NCI-H2196 (cell line): ENCODE measurements at regions not wholly inside any gene's neighbourhood (a gene's known extent, or its start where the extent isn't known, plus 50 kb on each side); places are given as distances from the start of the nearest gene placed in this dataset.
"Not testable (repeated sequence)": the region's sequence is repeated elsewhere in the genome, so short reads cannot be mapped to it uniquely, and the experiment has no call there.

Experiments
- DNase-seq: peaks from one replicate; lab custom pipeline; 2025; ENCODE audit not compliant: unreplicated experiment; lab: John Stamatoyannopoulos, UW

DNA sequence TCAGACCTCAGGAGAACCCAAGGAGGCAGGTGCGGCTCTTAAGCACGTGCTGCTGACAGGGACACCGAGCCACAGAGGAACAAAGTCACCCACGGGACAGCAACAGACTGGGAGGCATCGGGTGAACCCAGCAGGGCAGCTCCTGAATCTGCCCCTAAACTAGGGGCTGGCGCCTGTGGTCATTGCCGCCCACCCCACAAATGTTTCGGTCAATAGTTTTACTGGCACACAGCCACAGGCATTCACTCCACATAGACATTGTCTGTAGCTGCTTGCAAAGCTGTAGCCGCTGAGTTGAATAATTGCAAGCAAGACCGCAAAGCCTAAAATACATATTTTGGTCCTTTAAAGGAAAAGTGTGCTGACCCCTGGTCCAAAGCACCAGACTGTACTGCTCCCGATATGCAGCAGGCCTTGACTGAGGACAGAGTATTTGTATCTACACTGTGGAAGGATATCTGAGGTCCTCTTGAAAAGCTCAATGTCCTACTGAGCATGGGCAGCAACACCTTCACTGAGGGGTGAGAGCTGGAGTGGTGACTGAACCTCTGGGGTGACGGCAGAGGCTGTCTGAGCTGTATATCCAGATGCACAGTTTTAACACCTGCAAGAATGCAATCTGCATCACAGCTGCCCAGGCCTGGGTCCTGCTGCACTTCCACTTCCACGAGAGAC, 310.3 kb downstream of the THBS2 start:
- DNase-seq = no peak

DNA sequence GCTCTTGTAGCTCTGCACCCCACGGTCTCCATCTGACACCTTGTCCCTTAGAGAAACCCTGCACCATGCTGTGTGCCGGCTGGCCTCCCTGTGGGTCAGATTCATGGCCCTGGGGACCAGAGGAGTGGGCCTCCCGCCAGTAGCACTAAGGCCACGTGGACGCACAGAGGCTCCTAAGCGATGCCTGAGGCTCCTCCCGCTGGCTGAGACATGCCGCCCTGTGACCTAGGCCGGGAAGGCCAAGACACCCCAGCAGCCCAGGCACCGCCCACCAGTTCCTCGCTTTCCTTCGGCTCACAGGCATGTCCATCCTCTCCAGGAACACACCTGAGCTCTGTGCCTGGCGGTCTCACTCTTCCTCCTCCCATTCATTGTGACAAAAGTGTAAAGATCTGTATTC, 311.0 kb downstream of the THBS2 start:
- DNase-seq = no peak

DNA sequence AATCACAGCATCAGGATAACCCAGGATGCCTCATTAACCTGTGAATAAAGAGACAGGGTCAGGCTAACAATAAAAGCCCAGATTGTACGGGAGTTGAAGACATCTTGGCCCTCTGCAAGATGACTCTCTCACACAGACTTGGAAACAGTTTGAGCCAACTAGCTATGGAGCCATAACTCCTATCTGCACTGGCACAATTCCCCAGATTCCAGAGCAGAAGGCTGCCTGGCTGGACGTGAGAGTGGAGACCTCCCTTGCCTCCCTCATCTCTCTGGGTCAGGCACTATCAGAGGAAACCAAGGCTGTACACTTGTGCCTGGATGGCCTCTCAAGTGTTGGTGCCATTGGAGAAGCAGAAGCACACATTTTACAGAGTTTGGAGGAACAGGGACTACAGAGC, 312.6 kb downstream of the THBS2 start:
- DNase-seq = no peak

DNA sequence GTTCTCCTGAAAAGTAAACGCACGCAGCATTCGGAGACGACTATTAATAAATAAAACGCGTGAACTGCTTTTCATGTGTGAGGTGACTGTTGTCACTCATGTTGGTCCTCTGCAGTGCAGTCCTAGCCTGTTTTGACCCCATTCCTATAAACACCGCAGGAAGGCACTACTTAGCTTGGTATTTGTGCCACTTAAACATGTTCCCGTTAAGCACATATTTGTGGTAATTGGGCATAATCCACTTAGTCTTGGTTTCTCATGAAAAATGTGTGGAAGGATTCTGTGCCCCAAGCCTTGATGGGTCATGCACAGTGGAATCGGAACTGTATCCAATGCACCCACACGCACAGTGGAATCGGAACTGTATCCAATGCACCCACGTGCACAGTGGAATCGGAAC, 313.9 kb downstream of the THBS2 start:
- DNase-seq = no peak

DNA sequence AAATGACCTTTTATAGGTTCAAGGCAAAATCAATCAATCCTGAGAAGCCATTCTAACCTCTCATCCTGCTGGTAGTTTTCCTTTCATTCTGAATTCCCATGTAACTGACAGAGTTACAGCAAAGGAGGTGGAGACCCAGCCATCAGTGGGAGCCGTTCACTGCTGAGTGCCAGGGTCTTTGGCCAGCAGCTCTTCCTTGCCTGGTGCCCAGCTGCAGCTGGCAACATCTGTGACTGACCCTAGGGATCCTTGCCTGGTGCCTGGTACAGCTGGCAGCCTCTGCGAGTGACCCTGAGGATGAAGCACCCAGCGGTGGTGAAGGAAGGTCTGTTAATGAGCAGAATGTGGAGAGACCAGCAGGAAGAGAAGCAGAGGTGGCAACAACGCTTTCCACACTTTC, 314.6 kb downstream of the THBS2 start:
- no peak for DNase-seq

DNA sequence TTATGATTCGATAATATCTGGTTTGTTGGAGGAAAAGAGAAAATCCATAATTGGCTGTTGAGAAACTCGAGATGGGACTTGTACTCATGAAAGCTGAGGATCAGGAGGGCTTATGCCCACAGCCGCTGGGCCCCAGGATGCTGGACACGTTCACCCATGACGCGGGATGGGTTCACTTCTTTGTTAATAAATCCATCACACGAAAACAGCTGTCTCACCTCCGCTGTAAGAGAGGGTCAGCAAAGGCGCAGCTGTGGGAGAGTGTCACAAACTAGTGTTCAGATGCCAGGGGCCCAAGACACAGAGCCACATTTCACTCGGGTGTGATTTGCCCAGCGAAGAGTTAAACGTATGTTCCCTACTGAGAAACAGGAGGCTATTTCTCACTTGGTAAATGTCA, 315.1 kb downstream of the THBS2 start:
- no peak for DNase-seq

DNA sequence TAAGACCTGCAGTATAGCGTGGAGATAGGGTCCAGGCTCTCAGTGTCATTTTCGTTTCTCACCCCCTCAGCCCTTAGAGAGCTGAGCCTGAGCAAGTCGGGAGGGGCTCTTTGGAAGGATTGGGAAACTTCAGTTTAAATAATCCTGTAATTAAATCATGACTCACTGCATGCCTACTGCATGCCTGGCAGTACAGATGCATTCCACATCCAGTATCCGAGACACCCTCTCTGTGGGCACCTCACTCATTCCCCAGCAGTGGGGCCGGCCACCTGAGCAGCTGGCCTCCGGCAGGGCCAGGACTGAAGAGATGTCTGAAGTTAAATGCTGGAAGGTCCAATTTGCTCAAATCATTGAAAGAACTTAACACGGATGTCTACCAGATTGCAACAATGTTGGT, 316.6 kb downstream of the THBS2 start:
- no peak for DNase-seq

DNA sequence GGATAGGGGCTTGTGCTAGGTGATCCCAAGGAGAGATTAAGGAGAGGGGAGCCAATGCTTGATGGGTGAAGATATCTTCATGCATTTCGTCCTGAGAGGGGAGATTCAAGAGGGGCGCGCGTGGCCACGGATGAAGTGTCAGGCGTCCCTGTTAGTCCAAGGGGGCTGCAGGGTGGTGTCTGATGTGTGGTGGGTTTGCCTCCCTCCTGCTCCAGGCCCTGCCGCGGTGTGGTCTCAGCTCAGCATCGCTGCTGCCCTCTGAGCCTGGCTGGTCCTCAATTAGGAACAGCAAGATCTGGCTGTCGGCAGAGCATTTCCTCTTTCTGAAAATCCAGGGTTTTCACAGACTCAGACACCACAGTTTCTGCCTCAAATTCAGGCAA, 318.0 kb downstream of the THBS2 start:
- DNase-seq = no peak

DNA sequence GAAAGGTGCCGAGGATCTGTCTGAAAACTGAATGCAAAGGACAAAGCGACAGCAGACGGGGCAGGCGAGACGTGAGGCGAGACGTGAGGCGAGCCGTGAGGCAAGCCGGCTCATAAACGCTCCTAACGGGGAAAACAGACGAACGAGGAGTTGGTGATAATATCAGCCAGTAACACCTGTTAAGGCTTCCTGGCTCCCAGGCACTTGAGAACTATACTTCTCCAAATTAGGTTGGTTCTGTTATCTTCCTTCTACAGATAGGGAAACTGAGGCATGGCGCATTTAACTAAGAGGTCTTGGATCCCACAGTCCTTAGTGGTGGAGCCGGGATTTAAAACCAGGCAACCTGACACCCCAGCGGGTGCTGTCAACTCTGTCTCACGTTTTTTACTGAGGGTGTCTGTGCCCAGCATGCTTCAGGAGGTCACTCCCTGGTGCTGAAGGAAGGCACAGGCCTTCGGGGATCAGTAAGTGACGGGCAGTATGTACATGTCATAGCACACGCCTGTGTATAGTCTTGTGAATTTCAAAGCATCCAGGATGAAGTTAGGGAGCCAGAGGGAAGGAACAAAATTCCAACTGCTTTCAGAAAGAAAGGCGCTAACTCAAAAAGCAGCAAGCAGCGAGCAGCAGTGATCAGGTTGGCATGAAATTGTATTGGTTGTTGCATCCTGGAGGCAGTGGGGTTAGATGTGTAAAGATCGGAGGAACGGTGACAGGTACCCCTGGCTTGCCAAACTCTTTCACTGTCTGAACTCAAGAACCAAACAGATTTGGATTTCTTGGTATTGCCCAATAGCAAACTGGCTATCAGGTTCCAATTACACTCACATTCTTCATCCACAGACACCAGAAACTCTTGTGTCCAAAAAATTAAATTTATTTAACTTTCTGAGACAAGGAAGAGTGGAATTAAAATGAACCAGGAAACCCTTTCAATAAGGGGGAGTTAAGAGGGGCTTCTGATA, 318.7 kb downstream of the THBS2 start:
- no peak for DNase-seq

DNA sequence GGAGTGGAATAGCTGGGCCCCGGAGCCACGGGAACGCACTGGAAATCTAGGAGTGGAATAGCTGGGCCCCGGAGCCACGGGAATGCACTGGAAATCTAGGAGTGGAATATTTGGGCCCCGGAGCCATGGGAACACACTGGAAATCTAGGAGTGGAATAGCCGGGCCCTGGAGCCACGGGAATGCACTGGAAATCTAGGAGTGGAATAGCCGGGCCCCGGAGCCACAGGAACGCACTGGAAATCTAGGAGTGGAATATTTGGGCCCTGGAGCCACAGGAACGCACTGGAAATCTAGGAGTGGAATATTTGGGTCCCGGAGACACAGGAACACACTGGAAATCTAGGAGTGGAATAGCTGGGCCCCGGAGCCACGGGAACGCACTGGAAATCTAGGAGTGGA, 321.5 kb downstream of the THBS2 start:
- not testable (repeated sequence) for DNase-seq

DNA sequence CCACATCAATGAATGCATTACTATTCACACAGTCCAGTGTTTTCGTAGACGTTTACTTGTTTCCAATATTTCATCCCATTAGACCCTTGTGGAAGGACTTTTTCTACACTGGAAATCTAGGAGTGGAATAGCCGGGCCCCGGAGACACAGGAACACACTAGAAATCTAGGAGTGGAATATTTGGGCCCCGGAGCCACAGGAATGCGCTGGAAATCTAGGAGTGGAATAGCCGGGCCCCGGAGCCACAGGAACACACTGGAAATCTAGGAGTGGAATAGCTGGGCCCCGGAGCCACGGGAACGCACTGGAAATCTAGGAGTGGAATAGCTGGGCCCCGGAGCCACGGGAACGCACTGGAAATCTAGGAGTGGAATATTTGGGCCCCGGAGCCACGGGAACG, 322.6 kb downstream of the THBS2 start:
- not testable (repeated sequence) for DNase-seq

DNA sequence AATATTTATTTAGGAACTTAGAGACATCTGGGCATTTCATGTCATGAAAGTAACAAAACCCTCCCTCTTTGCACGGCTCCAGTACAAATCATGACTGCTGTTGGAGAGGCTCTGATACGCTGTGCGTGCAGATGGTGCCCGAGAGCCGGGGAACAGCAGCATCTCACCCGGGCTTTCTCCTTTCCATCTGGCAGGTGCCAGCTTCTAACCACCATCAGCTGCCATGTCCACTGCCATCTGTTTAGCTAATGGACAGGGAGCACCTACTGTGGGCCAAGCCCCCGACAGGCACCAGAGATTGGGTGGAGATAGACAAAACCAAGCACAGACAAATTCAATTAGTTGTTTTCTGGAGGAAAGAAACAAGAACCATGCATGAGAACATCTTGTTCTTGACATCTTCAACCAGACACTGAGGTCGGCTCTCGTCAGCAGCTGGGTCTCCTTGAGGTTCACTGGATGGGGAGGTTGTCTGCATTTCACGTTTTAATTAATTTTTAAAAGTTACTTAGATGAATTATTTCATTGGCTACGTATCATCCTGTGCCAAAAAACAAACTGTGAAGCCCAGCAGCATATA, 323.7 kb downstream of the THBS2 start:
- DNase-seq = no peak

DNA sequence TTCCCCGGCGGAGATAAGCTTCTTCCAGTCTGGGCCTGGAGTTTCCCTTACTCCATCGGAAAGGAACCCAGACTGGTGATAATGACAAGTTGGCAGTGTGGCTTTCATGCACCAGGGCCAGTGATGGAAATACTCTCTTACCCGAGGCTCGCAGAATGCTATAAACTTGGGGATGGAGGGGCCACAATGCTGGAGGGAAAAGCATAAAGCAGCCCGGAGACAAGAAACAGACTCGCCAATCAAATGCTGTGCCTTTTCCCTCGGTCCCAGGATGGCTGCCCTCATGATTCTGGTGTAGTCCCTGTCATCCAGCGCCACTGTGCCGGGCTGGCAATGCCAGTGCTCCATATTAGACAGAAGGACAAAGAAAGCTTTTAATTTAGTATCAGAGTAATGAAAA, 325.6 kb downstream of the THBS2 start:
- no peak for DNase-seq

DNA sequence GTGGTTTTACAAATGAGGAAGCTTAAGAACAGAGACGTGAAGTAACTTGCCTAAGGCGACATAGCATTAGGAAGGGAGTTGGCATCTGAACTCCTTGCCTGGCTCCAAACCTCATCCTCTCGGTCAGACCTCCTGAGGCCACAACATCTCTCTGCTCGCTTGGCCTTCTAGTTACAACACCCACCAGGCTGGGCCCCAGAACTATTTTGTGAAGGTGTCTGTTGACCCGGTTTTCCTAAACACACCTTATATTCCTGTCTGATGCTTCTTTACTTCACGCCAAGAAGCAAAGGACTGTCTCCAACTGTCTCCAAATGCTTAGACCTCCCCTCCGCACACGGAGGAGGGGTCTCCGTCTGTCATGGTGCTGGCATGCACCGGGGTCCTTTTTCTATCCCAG, 326.6 kb downstream of the THBS2 start:
- DNase-seq = no peak

DNA sequence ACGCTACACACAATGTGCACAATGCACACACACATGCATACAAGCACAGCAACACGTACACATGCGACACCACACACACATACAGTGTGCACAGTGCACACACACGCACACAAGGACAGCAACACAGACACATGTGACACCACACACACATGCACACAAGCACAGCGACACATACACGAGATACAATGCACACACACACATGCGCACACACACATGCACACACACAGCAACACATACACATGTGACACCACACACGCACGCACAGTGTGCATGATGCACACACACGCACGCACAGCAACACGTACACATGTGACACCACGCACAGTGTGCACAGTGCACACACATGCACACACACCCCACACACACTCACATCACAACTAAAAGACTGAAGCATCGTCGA, 327.3 kb downstream of the THBS2 start:
- DNase-seq = no peak

DNA sequence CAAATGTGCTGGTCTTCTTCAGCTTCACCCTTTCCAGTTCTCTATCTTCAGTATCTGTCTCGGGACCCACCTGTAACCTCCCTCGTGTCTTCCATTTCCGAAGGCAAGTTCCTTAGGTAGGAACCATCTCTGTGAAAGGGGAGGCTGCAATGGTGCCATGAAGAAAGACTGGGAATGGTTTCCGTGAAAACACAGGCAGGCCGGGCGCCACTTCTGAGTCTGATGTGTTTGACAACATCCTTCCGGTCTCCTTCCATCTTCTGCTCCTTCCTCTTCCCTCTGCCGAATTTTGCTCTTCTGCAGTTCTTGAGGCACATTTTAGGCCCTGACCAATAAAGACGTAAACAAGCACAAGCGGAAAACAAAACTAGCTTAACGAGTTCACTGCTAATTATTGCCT, 328.0 kb downstream of the THBS2 start:
- DNase-seq = no peak

DNA sequence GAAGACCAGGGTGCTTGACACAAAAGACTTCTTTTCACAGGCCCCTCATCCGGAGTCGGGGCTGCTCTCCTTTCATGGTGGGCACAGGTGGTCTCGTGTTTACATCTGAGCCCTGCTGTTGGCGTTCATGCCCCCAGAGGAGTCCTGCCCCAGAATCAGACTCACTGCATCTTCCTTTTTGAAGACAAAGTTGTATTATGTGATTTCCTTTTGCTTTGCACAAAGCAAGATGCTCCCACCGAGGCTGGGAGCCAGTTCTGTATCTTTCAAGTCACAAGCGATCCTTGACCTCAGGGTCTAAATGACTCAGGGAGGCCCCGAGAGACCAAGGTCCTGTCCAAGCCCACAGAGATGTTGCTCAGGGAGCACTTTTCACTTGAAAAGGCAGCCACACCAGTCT, 330.5 kb downstream of the THBS2 start:
- DNase-seq = no peak

DNA sequence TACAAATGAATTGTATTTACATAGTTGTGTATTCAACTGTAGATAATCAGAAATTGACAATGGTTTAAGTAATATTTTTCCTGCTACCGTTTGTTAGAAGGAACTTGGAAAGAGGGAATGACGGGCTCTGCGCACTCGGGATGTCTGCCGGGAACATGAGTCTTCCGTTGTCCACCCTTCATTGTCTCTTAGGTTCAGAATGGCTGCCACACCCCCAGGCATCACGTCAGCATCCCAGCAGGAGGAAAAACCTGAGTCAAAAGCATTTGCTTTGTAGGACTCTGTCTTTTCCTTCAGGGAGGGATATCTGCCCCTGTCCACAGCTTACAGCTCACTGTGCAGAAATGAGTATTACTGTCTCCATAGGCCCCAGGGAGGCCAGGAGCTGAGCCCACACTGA, 331.2 kb downstream of the THBS2 start:
- no peak for DNase-seq

DNA sequence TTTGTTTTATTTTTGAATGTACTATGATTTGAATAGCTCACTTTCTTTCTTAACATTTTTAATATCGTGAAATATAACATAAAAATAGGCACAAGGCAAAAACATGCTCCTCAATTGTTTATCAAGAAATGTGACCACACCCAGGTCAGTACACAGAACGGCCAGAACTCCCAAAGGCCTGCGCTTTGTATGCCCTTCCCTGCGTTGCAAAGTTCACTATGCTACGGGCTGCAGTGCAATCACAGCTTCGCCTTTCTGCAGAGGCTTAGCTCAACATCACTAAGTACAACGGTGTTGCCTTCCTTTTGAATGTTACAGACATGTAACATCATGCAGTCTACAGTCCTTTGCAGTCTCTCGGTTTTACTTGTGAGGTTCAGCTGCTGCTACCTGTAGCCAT, 333.4 kb downstream of the THBS2 start:
- DNase-seq = no peak

DNA sequence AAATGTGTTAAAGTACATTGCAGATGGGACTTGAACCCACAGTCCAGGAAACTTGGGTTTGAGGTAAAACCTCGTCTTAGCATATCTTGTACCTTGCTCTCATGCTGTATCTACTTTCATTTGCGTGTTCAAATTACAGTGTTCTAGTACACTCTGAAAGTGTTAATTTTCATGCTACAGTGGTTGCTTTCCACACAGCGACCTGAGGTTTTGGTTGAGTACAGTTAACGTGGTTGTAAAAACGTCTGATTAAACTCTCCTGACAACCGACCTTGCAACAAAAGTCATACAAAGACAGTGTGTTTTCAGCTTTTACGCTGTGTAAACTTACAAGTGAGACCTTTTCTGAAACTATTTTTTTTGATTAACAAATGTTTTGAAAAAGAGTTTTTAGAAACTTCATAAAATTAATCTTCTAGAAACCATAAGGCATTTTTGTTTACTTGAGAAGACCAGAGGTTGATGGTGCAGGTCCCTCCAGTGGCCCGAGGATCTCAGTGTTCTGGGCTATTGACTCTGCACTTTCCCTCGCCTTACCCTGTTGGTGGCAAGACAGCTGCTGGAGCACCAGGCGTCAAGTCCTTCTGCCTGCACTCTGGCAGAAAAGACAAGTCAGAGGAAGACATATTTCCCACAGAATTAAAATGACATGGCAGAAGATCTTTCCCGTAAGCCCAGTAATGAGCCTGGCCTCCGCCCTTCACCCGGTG, 334.0 kb downstream of the THBS2 start:
- DNase-seq = no peak

DNA sequence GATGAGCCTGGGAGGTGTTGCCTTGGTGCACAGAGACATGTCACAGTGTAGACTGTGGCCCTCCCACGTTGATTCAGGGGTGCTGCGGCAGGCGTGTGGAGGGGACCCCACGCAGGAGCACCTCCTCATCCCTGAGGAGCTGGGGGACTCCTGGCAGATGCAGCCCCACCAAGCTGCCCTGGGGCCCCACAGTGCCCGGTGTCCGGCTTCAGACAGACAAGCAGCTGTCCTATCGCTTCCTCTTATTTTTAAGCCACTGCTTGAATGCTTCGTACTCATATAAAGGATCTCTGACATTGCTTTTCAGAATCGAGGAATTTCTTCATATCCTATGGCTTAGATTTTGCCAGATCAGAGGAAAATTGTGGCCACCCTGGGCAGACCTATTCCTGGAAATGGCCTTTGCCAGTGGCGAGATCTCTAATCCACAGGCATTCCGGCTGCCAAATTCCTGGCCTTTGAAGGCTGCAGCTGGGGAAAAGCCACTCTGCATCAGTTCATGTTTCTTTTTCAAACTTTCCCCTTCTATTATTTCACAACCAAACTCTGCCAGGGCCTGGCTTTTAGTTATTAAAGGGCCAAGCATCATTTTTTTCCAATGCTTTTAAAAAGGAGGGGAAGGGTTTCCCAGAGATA, 337.0 kb downstream of the THBS2 start:
- no peak for DNase-seq
